GM19351 (cell line): ENCODE measurements at regions not wholly inside any gene's neighbourhood (a gene's known extent, or its start where the extent isn't known, plus 50 kb on each side); places are given as distances from the start of the nearest gene placed in this dataset.

ENCODE experiments used
- ATAC-seq: cut with Tn5 transposase; IDR thresholded peaks from one replicate; pipeline ENCODE4 v1.9.1; 2021; ENCODE audit warnings: mild to moderate bottlenecking, moderate library complexity; ENCODE audit not compliant: unreplicated experiment

DNA sequence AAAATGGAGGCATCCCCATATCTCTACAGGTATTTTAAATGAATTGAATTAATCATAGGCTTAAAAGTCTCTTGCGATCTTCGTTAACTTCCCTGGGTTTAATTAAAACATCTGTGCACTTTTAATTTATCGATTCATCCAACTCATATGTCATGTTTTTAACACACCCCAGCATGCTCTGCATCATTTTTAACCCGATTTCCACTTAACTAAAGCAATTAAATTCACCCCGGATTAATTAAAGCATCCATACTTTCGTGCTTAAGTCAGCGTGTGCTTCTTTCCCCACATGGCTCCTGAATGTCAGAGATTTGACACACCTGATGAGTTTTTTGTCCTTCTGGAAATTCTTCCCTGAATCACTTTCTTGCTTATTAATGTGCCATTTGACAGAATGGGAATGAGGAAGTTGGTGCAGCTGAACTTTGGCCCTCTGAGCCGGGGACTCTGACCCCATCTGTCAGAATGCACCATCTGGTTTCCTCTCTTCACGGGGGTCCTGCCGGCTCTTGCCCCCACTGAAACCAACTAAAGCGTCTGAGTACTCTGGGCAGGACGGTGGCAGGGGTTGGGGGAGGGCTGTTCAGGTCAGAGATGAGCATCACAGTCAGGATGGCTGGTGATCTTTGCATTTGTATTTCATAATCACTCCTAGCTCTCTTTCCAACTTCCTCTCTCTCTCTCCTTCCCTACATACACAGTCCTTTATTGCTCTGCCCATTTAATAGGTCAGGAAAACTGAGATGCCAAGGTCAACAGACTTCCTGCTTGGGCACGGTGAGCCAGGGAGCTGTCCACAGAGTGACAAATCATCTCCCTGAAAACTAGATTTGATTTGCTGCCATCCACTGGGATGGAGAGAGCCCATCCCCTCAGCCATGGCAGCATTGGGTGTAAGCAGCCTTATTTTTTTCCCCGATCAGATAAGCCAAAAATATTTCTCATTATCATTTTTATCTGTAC lies 180.3 kb upstream of the WWC1 start:
- no peak for ATAC-seq

DNA sequence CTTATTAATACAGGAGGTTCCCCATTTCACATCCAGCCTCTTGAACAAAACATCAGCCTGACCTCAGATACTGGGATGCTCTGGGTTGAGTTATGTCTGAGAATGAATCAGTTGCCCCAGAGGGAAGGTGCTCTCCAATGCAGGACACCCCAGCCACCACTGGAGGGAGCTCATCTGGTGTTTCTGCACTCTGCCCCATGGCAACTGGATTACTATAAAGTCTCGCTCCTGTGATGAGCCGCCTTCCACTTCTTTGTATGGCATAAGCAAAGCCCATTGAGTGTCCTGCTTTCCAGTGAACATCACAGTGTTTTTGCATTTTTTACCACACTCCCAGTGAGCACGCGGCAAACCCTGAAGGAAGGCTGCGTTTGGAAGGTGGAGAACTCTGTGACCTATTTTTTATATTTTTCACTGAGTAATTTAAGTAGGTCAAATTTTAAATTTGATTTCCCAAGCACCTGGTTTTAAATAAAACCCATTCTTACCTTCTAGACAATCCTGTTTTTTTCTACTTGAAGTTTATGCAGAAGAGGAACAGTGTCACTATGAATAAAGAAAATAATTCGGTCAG lies 176.9 kb upstream of the WWC1 start:
- ATAC-seq: peak; percentile 97

DNA sequence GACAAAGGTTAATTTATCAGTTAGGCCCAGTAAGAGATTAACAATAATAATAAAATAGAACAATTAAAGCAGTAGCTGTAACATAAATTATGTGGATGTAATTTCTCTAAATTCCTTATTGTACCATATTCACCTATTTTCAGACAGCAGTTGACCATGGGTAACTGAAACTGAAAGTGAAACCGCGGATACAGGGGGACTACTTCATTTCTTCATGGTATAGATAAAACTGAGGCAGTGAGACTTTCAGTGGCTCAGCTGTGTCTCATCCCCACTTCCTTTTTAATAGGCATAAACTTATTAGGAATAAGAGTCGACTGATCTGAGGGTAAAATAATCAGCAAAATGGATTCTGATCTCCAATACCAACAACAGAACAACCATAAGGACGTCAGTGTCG lies 174.0 kb upstream of the WWC1 start:
- no peak for ATAC-seq

DNA sequence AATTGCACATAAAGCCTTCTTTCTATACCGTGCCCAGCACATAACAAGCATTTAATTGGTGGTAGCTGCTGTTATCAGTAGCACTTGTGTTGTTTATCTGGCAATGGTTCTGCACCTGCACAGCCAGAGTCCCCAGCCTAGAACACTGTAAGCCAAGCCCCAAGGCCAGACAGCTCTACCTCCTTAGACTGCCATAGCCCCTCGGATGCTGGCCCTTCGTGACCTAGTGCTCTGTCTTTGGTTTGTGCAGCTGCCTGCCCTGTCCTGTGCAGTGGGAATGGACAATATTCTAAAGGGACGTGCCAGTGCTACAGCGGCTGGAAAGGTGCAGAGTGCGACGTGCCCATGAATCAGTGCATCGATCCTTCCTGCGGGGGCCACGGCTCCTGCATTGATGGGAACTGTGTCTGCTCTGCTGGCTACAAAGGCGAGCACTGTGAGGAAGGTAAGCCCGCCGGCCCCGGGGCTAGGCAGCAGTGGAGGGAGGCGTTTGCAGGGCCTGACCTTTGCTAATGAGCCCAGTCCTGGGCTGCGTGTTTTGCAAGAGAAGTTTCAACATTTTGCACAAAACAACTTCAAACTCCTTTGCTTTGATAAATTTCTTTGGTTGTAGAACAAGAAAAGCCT lies 173.3 kb upstream of the WWC1 start:
- no peak for ATAC-seq

DNA sequence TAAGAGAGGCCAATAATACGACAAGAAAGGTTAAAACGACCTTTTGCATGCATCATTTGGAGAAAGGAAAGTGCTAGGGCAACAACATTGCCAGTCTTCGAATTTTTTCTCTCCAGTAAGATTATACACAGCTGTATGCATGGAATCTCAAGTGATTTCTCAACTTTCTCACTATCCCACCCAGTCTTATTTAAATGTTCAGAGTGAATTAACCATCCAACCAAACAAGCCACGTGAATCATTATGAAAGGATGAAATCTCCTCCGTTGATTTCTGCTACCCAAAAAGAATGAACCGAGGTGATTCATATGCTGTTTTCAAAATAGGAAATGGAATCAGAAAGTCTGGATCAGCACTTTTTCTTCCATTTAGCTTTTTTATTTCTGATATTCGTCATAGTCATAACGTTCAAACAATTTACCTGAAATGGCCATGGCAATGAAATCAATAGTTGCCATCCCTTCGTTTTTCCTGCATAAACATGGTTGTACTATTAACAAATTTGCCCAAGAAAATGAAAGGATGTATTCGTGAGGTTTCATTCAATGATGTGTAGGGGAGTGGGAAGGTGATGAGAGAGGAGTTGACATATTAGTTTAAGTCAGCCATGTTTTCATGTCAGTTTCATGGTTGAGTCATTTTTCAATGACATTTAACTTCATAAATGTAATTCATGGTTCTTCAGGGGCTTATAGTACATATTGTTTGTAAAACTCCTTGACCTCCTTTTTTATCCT lies 170.9 kb upstream of the WWC1 start:
- ATAC-seq: no peak

DNA sequence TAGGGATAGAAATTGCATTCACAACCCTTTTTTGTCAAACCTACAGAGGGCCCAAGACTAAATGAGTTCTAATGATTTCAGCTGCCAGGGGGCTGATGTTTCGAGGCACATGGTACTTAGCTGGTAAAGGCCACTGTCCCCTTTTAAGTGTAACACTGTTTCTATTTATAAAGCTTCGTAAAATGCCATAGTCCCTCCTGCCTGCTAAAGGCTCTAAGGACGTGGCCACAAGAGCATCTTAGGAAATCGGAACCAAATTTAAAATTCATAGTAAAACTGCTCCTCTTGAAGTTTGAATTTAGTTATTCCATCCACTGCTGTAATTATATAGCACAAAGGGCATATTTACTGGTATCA lies 170.3 kb upstream of the WWC1 start:
- no peak for ATAC-seq

DNA sequence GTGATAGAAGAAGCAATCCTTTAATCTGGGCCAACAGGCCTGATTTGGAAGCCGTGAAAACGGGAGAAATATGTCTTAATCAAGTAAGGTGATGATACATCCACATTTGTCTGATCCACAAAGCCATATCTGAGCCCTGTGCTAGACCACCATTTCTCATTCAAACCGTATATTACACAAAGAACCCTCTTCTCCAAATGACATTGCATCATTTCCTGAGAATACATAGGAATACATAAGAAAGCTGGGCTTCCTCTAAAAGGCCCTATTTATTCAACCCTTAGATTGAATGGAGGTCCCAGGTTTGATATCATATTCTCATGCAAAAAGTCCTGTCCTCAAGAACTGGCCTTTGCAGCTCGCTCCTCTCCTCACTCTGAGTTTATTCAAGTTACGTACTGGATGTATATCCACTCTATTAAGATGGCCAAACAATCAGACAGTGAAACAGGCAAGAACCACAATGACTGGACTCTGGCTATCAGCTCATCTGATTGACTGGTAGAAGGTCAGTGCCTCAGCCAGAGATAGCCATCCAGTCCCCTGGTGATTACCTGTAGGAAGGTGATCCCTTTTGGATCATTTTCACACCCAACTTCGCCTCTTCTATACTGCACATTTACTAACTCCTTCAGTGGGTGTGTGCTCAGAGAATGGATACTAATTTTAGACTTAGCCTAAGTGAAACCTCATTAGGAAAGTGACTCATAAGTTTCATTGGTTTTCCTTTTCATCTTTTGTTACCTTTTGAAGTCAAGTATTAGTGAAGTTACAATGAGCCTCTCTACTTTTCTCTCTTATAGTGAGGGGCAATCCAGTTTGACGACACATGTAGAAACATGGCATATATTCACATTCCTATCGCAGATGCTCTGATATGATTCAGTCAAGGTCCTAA lies 167.6 kb upstream of the WWC1 start:
- ATAC-seq: peak; percentile 95

DNA sequence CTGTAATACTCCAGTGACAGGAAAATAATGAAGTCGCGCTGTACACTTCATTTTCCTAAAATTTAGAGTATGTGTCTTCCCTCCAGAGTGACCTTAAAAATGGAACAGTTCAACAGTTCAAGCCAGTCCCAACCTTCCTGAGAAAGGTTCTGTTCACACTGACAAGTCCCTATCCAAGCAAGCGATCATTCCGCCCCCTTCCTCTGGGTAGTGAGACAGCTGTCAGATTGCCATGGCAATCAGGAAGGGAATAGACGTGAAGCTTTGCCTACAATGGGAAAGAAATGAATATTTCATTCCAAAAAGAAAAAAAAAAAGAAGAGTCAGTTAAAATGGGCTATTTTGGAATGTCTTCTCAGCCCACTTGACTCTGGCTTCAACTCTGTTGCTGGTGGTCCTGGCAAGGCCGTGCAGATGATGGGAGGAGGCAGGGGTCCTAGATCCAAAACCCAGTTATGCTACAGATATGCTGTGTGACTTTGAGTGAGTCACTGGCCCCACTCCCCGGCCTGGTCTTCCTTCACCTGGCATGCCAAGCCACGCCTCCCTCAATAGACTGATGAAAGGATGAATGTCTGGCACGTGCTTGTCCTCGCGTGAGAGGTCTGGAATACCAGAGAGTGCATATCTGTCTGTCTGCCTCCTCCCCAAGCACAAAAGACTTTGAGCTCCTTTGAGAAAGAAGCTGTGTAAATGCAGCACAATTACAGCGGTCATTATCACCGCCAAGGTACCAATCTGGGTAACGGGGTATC lies 165.8 kb upstream of the WWC1 start:
- no peak for ATAC-seq

DNA sequence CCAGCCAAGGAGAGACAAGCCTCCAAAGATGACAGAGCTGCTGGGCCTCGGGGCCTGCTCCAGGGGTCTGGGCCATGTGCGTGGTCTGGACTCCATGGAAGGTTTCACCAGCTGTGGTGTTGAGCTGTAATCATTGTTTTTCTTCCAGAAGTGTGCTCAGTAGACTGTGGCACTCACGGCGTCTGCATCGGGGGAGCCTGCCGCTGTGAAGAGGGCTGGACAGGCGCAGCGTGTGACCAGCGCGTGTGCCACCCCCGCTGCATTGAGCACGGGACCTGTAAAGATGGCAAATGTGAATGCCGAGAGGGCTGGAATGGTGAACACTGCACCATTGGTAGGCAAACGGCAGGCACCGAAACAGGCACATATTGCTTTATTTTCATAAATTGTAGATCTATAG lies 164.8 kb upstream of the WWC1 start:
- ATAC-seq: no peak

DNA sequence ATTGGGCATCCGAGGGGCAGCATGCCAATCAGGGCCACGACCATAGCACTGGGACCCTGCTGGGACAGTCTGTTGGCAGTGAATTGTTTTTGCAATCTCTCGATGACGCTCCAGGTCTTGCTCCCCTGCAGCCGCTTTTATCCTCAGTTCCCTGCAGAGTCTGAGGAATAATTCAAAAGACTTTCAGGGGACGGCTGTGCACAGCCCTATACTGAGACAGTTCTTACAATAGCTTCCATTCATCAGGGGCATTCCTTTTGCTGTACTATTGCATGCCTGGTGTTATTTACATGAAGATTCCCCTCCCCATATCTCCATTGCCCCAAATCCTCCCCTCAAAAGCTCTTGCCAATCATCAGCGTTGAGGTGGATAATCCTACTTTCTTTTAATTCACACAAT lies 163.3 kb upstream of the WWC1 start:
- no peak for ATAC-seq

DNA sequence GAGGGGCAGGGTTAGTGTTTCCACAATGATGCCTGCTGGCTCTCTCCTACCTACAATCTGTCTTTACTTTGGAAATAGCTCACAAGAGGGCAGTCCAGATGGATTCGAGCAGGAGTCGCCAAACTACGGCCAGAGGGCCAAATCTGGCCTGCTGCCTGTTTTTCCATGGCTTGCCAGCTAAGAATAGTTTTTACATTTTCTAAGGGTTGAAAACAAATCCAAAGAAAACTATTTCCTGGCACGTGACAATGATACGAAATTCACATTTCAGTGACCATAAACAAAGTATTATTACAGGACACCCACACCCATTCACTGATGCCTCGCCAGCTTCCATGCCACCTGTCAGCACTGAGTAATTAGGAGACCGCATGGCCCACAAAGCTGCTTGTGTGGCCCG lies 162.9 kb upstream of the WWC1 start:
- no peak for ATAC-seq

DNA sequence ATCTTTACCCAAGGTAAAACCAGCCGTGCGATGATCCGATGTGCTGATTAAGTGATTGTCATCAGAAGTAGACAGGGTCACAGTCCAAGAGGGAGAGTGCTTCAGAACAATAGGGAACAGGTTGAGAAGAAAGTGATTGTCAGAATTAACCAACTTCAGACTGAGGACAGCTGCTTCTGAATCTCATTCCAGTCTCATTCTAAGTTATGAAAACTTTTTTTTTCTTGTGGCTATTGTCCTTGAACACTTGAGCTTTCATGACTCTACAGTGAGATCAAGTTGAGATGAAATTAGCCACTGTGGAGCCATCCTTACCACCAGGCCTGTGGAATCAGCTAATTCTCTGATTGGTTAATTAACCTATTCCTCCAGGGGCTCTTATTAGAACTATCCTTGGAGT lies 159.9 kb upstream of the WWC1 start:
- no peak for ATAC-seq

DNA sequence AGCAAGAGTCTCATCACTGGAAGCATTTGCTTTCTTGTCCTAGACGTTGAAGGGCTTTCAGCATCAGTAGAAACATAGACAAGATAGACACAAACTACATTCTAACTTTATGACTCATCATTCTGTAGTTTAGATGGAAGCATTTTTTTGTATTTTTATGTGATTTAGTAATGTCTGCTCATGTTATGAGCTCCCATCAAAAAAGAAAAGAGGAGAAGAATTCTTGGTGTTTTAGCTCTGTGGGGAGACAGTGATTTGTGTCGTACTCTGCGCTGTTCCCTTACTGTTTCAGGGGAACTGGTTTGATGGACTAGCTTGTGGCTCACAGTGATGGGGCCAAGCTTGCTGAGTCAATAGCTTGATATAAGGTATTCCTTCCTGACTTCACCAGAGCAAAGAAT lies 159.2 kb upstream of the WWC1 start:
- ATAC-seq: no peak

DNA sequence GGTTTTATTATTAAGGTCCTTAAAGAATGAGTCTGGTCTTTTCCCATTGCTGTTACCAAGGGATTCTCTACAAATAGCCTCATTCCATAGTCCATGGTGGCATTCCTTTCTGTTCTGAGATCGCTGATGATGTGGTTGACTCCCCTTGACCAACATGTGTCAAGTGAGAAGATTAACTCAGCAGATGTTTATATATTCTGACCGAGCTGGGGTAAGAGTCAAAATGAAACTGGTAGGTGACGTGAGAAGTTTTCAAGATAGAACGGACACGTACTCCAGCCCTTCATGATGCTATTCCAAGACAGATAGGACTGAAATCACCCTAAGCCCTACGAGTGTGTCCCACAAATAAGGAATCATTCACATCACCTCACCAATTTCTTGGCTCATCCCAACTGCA lies 155.5 kb upstream of the WWC1 start:
- peak; percentile 96 for ATAC-seq

DNA sequence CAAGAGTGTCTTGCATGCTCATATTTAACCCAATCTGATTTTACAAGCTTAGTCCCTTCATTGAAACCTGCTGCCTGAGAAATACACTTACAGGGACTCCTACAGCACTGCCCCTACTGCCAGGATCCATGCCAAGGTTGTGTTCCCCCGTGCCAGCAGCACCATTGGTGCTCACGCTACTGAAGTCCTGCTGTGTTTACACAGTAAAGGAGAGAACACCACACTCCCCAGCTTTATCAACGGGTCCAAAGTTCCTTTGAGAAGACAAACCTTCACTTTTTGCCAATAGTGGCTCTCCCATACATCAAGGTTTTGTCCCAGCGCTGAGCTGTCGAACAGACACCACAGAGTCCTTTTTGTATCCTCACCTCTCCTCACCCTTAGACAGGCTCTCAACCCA lies 155.1 kb upstream of the WWC1 start:
- ATAC-seq: peak; percentile 18

DNA sequence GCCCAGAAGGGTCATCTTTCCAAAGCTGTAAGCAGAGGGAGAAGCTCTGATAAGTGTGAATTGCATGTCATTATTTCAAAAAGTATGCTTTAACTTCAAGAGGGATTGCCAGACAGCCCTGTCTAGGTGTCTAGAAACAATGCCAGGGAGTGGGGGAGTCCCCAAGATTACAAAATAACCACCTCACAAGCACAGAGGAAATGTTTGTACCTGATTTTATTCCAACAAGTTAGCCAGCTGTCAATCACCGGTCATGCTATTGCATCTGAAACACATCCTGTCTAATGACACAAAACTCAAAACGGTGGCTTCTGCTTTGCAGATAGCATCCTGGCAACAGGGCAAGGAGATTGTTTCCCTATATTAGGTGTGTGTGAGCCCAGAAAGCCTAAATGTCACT lies 154.2 kb upstream of the WWC1 start:
- ATAC-seq: peak; percentile 54

DNA sequence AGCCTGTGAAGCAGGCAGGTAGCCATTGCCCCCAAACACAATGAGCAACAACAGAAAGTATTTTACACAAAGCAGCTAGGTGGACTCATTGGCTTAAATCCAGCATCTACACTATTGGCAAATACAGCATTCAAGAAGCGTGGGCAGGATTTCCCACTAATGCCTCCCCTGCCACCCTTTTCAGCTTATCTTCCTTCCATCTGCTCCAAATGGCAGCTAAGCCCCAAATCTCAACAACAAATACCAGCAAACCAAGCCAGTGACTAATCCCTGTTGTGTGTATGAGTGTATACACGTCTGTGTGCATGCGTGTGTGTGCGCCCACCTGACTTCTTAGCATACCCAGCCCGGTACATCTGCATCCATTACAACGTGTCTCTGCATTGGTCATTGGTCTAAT lies 151.2 kb upstream of the WWC1 start:
- ATAC-seq: no peak

DNA sequence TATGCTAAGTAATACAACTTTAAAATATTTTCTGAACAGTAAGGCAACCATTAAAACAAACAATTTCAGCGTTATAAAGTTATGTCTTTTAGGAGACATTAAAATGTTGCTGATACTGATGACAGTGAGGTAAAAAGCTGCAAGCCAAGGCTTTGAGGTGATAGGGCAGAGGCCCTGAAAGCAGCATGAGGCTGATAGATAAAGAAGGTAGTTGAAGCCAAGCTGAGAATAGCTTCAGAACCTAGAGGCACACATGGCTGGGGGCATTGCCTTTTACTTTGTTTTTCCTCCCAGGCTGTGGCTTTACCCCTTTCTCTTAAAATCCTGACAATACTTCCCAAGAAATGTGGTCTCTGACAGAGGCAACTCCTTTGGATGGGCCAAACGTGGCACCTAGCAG lies 149.0 kb upstream of the WWC1 start:
- ATAC-seq: no peak

DNA sequence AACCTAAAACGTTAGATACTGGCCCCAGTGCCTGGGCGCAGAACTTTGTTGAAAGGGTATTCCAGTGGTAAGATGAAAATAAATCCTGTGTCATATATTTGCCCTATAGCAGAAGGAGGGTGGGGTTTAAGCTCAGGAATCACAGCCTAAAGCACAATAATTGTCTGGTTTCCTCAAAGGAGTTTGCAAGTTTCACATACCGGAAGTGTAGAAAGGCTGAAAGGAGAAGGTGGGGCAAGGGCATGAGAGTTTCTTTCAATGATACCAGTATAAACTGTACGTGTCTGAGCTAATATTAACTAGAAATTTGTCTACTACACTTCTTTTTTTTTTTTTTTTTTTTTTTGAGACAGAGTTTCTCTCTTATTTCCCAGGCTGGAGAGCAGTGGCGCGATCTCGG lies 147.9 kb upstream of the WWC1 start:
- peak; percentile 78 for ATAC-seq

DNA sequence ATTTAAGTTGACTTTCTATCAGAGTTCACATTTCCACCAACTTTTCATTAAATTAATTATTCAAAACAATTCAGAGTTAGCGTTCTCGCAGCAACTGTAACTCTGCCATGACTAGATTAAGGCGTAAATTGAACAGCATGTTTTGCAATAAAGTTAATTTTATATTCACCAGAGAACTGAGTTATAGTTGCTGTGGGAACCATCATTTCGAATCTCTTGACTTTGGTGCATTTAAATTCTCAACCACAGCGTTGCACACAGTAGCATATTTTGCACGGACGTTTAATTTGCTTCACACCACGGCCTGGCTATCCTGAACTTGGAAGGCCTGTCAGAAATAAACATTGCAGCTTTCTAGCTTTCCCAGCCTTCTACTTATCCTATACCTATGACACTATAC lies 144.3 kb upstream of the WWC1 start:
- no peak for ATAC-seq
